ENCODE measurements at regions not wholly inside any gene's neighbourhood (a gene's known extent, or its start where the extent isn't known, plus 50 kb on each side); places are given as distances from the start of the nearest gene placed in this dataset.

- DNase-seq (no peak), ATAC-seq (replicated peaks) (no peak)
- Mint-ChIP-seq H3K9me3 (no peaks in the 10 kb centered on the region), H3K27me3 (no peaks in the 10 kb centered on the region), H3K36me3 (no peaks in the 10 kb centered on the region), H3K4me3 (no peak overlapping the region), H3K27ac (no peak overlapping the region), H3K4me1 (no peaks in the 10 kb centered on the region)
Observed at GRCh38 chr14:29463727-29464395, 463.8 kb downstream of the PRKD1 start.

- ATAC-seq (replicated peaks), result no peak
- Mint-ChIP-seq H3K36me3 (no peaks in the 10 kb centered on the region), H3K27me3 (no peaks in the 10 kb centered on the region), H3K9me3 (no peaks in the 10 kb centered on the region), H3K27ac (no peak overlapping the region), H3K4me1 (no peaks in the 10 kb centered on the region), H3K4me3 (no peak overlapping the region)
- DNase-seq, result no peak
Observed at GRCh38 chr14:29465095-29465494, 462.6 kb downstream of the PRKD1 start.

- ATAC-seq (replicated peaks) (no peak), DNase-seq (no peak)
- Mint-ChIP-seq H3K4me1 (no peaks in the 10 kb centered on the region), H3K27me3 (no peaks in the 10 kb centered on the region), H3K9me3 (peaks cover 1 to 4% of the 10 kb centered on the region in 2 donors), H3K27ac (no peak overlapping the region), H3K36me3 (no peaks in the 10 kb centered on the region), H3K4me3 (no peak overlapping the region)
Observed at GRCh38 chr14:29475641-29476040, 452.0 kb downstream of the PRKD1 start.

GRCh38 chr14:29486132-29486531, 441.5 kb downstream of the PRKD1 start:
- Mint-ChIP-seq H3K27ac (no peak overlapping the region), H3K4me1 (no peaks in the 10 kb centered on the region), H3K36me3 (no peaks in the 10 kb centered on the region), H3K9me3 (peaks cover 0 to 5% of the 10 kb centered on the region in 2 donors), H3K4me3 (no peak overlapping the region), H3K27me3 (no peaks in the 10 kb centered on the region)
- ATAC-seq (replicated peaks) (no peak), DNase-seq (no peak)

GRCh38 chr14:29489911-29490425, 437.7 kb downstream of the PRKD1 start:
- H3K4me1 Mint-ChIP-seq, result no peaks in the 10 kb centered on the region
- ATAC-seq (replicated peaks) (no peak), DNase-seq (no peak)
- no peak overlapping the region for H3K4me3 Mint-ChIP-seq
- peaks cover 0 to 5% of the 10 kb centered on the region in 2 donors for H3K9me3 Mint-ChIP-seq
- no peaks in the 10 kb centered on the region for H3K36me3 Mint-ChIP-seq
- H3K27ac Mint-ChIP-seq, result no peak overlapping the region
- H3K27me3 Mint-ChIP-seq, result no peaks in the 10 kb centered on the region

GRCh38 chr14:29493849-29494248, 433.8 kb downstream of the PRKD1 start:
- no peaks in the 10 kb centered on the region for H3K36me3 Mint-ChIP-seq
- no peak for ATAC-seq (replicated peaks)
- no peak for DNase-seq
- no peak overlapping the region for H3K27ac Mint-ChIP-seq
- no peak overlapping the region for H3K4me3 Mint-ChIP-seq
- no peaks in the 10 kb centered on the region for H3K4me1 Mint-ChIP-seq
- no peaks in the 10 kb centered on the region for H3K27me3 Mint-ChIP-seq
- H3K9me3 Mint-ChIP-seq, result peaks cover 0 to 6% of the 10 kb centered on the region in 2 donors

- no peak for ATAC-seq (replicated peaks)
- no peaks in the 10 kb centered on the region for H3K36me3 Mint-ChIP-seq
- no peaks in the 10 kb centered on the region for H3K4me1 Mint-ChIP-seq
- no peak overlapping the region for H3K27ac Mint-ChIP-seq
- H3K27me3 Mint-ChIP-seq, result no peaks in the 10 kb centered on the region
- no peak overlapping the region for H3K4me3 Mint-ChIP-seq
- no peak for DNase-seq
- H3K9me3 Mint-ChIP-seq, result peaks cover 0 to 6% of the 10 kb centered on the region in 2 donors
Observed at GRCh38 chr14:29494312-29494711, 433.3 kb downstream of the PRKD1 start.

- H3K27me3 Mint-ChIP-seq, result no peaks in the 10 kb centered on the region
- ATAC-seq (replicated peaks), result no peak
- H3K27ac Mint-ChIP-seq, result no peak overlapping the region
- no peaks in the 10 kb centered on the region for H3K4me1 Mint-ChIP-seq
- no peak overlapping the region for H3K4me3 Mint-ChIP-seq
- no peak for DNase-seq
- peaks cover 0 to 5% of the 10 kb centered on the region in 2 donors for H3K9me3 Mint-ChIP-seq
- no peaks in the 10 kb centered on the region for H3K36me3 Mint-ChIP-seq
Observed at GRCh38 chr14:29503903-29504302, 423.7 kb downstream of the PRKD1 start.

GRCh38 chr14:29518335-29518734, 409.3 kb downstream of the PRKD1 start:
- Mint-ChIP-seq H3K4me1 (no peaks in the 10 kb centered on the region), H3K4me3 (no peak overlapping the region), H3K36me3 (no peaks in the 10 kb centered on the region), H3K27me3 (no peaks in the 10 kb centered on the region), H3K9me3 (peaks cover 5 to 10% of the 10 kb centered on the region in 2 donors), H3K27ac (no peak overlapping the region)
- DNase-seq, result no peak
- no peak for ATAC-seq (replicated peaks)

- no peak for ATAC-seq (replicated peaks)
- H3K36me3 Mint-ChIP-seq, result no peaks in the 10 kb centered on the region
- no peak overlapping the region for H3K4me3 Mint-ChIP-seq
- H3K27me3 Mint-ChIP-seq, result no peaks in the 10 kb centered on the region
- no peaks in the 10 kb centered on the region for H3K4me1 Mint-ChIP-seq
- no peak overlapping the region for H3K27ac Mint-ChIP-seq
- DNase-seq, result no peak
- H3K9me3 Mint-ChIP-seq, result peaks cover 5 to 10% of the 10 kb centered on the region in 2 donors
Observed at GRCh38 chr14:29521526-29522137, 406.0 kb downstream of the PRKD1 start.
